SU-DHL-6 (cell line): ENCODE measurements at regions not wholly inside any gene's neighbourhood (a gene's known extent, or its start where the extent isn't known, plus 50 kb on each side); places are given as distances from the start of the nearest gene placed in this dataset.

Source experiments
- H2AFZ ChIP-seq: fragments of 200-600 bp; sonication (generic); 2 replicates; pipeline ENCODE4 v1.6.1; 2014; ENCODE audit warnings: low read depth, mild to moderate bottlenecking, moderate library complexity, mixed read lengths, antibody characterized with exemption, low read length; ENCODE audit not compliant: severe bottlenecking
- H3F3A ChIP-seq: fragments of 200-600 bp; shearing (Covaris generic); 2 replicates; pipeline ENCODE4 v1.6.0; 2016; ENCODE audit warnings: antibody characterized with exemption, mild to moderate bottlenecking; ENCODE audit not compliant: insufficient read depth
- H3K27ac ChIP-seq: fragments of 200-600 bp; sonication (generic); 2 replicates; pipeline ENCODE4 v1.5.1; 2016; ENCODE audit warnings: low read depth, mild to moderate bottlenecking, low read length, moderate library complexity, mixed read lengths
- H3K27me3 ChIP-seq: fragments of 200-600 bp; sonication (generic), shearing (Covaris generic); 2 replicates; pipeline ENCODE4 v1.6.0; 2014; ENCODE audit warnings: mild to moderate bottlenecking, low read length
- H3K36me3 ChIP-seq: fragments of 200-600 bp; sonication (generic); 2 replicates; pipeline ENCODE4 v1.6.1; 2014; ENCODE audit warnings: mild to moderate bottlenecking, low read length, mixed read lengths
- H3K4me2 ChIP-seq: fragments of 300-600, 200-600 bp; shearing (Covaris generic), sonication (generic); 2 replicates; pipeline ENCODE4 v1.6.0; 2014; ENCODE audit warnings: low read length, low read depth, mild to moderate bottlenecking; ENCODE audit not compliant: poor library complexity, severe bottlenecking
- H3K4me3 ChIP-seq: fragments of 200-600 bp; sonication (generic); 2 replicates; pipeline ENCODE4 v1.5.1; 2014; ENCODE audit warnings: antibody characterized with exemption, low read length, mild to moderate bottlenecking, mixed read lengths; ENCODE audit not compliant: insufficient read depth, poor library complexity, severe bottlenecking
- H3K79me2 ChIP-seq: fragments of 200-600 bp; sonication (generic); 2 replicates; pipeline ENCODE4 v1.6.1; 2014; ENCODE audit warnings: mild to moderate bottlenecking, low read length, moderate library complexity; ENCODE audit not compliant: insufficient read depth
- H3K9ac ChIP-seq: fragments of 200-600 bp; sonication (generic); 2 replicates; pipeline ENCODE4 v1.7.0; 2014; ENCODE audit warnings: mild to moderate bottlenecking, low read length
- H3K9me2 ChIP-seq: fragments of 200-600 bp; sonication (generic); replicated peaks from 2 replicates; pipeline ENCODE4 v1.6.1; 2014; ENCODE audit warnings: low read length; ENCODE audit not compliant: insufficient read depth
- H3K9me3 ChIP-seq: fragments of 200-600 bp; sonication (generic); 2 replicates; pipeline ENCODE4 v1.6.1; 2014; ENCODE audit warnings: low read length, mixed read lengths; ENCODE audit not compliant: insufficient read depth
- H4K20me1 ChIP-seq: fragments of 200-600 bp; sonication (generic); 2 replicates; pipeline ENCODE4 v1.6.1; 2014; ENCODE audit warnings: low read depth, mild to moderate bottlenecking, antibody characterized with exemption, low read length, moderate library complexity, mixed read lengths
- CTCF ChIP-seq: fragments of 200-600 bp; sonication (generic); IDR thresholded peaks from one replicate; pipeline ENCODE4 v1.5.1; 2017; ENCODE audit warnings: antibody characterized with exemption, mild to moderate bottlenecking, low read length, moderate library complexity; ENCODE audit not compliant: insufficient read depth, poor library complexity, severe bottlenecking
- EZH2phosphoT487 ChIP-seq: fragments of 200-600 bp; sonication (generic), shearing (Covaris generic); conservative IDR thresholded peaks from 2 replicates; pipeline ENCODE4 v1.6.1; 2018; ENCODE audit warnings: mild to moderate bottlenecking, antibody characterized with exemption, low read length, moderate library complexity, mixed read lengths

- no peak for TF ChIP-seq CTCF
- TF ChIP-seq EZH2phosphoT487: no peak
- Histone ChIP-seq H3K4me3 (no peak overlapping the region), H3K9ac (no peak overlapping the region), H2AFZ (no peak overlapping the region), H4K20me1 (no peaks in the 10 kb centered on the region), H3K27ac (no peak overlapping the region), H3K27me3 (no peaks in the 10 kb centered on the region), H3F3A (no peaks in the 10 kb centered on the region), H3K36me3 (no peaks in the 10 kb centered on the region), H3K9me2 (no peaks in the 10 kb centered on the region), H3K9me3 (no peaks in the 10 kb centered on the region), H3K79me2 (no peaks in the 10 kb centered on the region), H3K4me2 (no peak overlapping the region)
These were observed 80.8 kb upstream of the FHIT start for GRCh38 chr3:61331929-61332552.

DNA sequence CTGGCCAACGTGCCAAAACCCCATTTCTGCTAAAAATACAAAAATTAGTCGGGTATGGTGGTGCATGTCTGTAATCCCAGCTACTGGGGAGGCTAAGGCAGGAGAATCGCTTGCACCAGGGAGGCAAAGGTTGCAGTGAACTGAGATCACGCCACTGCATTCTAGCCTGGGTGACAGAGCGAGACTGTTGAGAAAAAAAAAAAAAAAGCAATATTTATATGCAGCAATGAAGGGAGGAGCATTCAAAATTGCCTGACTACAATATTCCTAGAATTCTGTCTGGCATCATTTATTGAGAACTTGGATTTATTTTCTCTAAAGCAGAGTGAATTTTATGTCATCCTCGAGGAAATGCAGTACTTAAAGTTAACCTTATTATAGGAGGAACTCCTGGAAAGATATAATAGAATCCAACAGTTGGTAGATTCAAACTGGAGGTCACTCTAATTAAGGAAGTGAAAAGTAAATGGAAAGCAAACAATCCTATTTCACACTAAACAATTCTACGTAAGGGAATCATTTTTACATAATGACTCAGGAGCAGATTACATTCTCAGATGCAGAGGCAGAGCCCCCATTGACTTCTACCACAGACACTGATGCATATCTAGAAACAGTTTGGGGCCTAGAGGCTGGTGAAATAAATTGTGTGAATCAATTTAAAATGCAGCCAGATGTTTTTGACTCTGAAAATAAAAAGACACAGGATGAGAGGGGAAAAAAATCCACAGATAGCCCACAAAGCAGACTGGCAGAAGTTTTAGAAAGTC lies 82.1 kb upstream of the FHIT start:
- H3K27me3 ChIP-seq: no peaks in the 10 kb centered on the region
- no peaks in the 10 kb centered on the region for H3F3A ChIP-seq
- H3K27ac ChIP-seq: no peak overlapping the region
- H3K9ac ChIP-seq: no peak overlapping the region
- H3K79me2 ChIP-seq: no peaks in the 10 kb centered on the region
- H3K4me2 ChIP-seq: no peak overlapping the region
- no peaks in the 10 kb centered on the region for H3K9me2 ChIP-seq
- no peaks in the 10 kb centered on the region for H3K9me3 ChIP-seq
- H3K4me3 ChIP-seq: no peak overlapping the region
- H2AFZ ChIP-seq: no peak overlapping the region
- TF ChIP-seq EZH2phosphoT487 (no peak), CTCF (no peak)
- H4K20me1 ChIP-seq: no peaks in the 10 kb centered on the region
- no peaks in the 10 kb centered on the region for H3K36me3 ChIP-seq

DNA sequence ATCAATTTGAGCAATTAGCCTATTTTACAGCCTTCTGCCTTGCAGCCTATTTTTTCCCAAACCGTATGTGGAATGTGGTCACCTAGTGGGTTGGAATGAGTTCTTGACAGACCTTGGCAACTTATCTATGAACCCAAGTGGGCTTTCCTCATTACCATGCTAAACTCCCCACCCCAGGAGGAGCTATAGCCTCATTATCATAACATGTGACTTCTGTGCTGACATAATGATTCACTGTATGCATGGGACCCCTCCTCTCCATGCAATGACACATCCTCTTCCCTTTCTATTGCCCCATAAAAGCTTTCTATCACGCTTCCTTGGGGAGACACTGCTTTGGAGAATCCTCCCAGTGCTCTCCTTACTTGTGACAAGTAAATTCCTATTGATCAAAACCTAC lies 83.5 kb upstream of the FHIT start:
- H3K9ac ChIP-seq: no peak overlapping the region
- TF ChIP-seq CTCF (no peak), EZH2phosphoT487 (no peak)
- no peaks in the 10 kb centered on the region for H3K9me2 ChIP-seq
- no peak overlapping the region for H2AFZ ChIP-seq
- no peak overlapping the region for H3K4me3 ChIP-seq
- H3K79me2 ChIP-seq: no peaks in the 10 kb centered on the region
- H3K27ac ChIP-seq: no peak overlapping the region
- H3K4me2 ChIP-seq: no peak overlapping the region
- no peaks in the 10 kb centered on the region for H3K27me3 ChIP-seq
- H4K20me1 ChIP-seq: no peaks in the 10 kb centered on the region
- no peaks in the 10 kb centered on the region for H3K36me3 ChIP-seq
- H3K9me3 ChIP-seq: no peaks in the 10 kb centered on the region
- no peaks in the 10 kb centered on the region for H3F3A ChIP-seq
